Stimulated activated CD4-positive, alpha-beta T cell treated with anti-CD3 and anti-CD28 coated beads, Interleukin-1b, Interleukin-23, amount 100 ng/mL, for 1 hour (primary cell): ENCODE measurements at regions not wholly inside any gene's neighbourhood (a gene's known extent, or its start where the extent isn't known, plus 50 kb on each side); places are given as distances from the start of the nearest gene placed in this dataset.

Source experiments
- DNase-seq, 2 donors: peaks; one replicate each; pipeline ENCODE4 v3.0.0-alpha.2; 2020; ENCODE audit warnings: low read depth in 2 of 2

DNA sequence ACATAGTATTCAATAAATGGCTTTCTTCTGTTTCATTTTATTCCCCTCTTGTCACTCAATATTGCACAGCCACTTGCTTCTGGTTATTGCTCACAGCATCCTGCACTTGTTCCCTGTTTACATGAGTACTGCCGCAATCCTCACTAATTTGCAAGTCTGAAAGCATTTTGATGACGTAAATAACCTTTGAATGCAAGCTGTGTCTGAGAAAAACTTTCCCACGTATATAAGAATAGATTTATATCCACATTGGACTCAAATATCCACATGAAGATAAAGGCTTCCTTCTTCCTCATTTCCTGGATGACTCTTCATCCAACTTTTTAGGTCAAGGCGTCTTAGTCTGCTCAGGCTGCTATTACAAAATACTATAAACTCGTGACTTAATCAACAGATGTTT, 88.2 kb upstream of the DAP start:
- DNase-seq: no peak

GRCh38 chr5:10844016-10844415, 83.0 kb upstream of the DAP start:
- DNase-seq: no peak

DNA sequence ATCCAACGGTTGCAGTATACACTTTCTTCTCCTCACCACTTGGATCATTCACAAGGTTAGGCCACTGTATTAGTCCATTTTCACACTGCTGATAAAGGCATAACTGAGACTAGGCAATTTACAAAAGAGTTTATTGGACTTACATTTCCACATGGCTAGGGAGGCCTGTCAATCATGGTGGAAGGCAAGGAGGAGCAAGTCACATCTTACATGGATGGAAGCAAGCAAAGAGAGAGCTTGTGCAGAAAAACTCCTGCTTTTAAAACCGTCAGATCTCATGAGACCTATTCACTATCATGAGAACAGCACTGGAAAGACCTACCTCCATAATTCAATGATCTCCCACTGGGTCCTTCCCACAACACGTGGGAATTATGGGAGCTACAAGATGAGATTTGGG, 81.8 kb upstream of the DAP start:
- no peak for DNase-seq

DNA sequence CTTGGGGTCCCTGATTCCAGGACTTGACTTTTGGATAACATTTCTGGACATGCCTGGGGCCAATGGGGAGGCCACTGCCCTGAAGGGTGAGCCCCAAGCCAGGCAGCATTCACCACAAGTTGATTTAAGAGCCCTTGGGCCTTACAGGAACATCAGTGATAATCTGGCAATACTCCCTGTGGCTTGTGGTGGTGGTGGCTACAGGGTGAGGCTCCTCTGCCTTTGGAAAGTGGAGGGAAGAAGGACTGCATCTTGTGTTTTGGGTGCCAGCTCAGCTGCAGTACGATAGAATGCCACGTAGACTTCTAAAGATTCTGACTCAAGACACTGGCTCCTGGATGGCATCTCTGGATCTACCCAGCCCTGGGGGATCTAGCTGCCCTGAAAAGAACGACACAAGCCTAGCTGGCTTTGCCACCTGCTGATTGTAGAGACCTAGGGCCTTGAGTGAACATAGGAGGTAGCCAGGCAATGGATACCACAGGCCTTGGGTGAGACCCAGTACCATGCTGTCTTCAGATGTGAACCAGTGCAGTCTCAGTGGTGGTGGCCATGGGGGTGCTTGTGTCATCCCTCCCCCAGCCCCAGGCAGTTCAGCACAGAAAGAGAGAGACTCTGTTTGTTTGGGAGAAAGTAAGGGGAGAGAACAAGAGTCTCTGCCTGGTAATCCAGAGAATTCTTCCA, 79.0 kb upstream of the DAP start:
- DNase-seq: no peak

GRCh38 chr5:10839118-10839517, 78.1 kb upstream of the DAP start:
- no peak for DNase-seq

DNA sequence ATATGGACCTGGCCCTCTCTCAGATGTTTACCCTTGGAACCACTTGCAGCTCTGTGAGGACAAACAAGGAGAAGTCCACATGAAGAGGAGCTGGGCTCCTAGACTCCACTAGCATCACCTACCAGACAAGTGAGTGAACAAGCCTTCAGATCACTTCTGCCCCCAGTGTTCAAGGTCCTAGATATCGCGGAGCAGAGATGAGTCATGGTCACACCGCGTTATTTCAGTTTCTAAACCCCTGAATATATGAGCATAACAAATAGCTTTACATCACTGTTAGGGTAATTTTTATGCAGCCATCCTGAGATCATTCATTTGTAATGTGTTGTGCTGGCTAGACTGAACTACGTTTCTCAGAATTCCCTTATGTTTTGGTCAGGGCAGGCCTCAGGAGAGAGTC, 77.0 kb upstream of the DAP start:
- DNase-seq: no peak

- DNase-seq: no peak
Measured at GRCh38 chr5:10836986-10837385, 76.0 kb upstream of the DAP start.

DNA sequence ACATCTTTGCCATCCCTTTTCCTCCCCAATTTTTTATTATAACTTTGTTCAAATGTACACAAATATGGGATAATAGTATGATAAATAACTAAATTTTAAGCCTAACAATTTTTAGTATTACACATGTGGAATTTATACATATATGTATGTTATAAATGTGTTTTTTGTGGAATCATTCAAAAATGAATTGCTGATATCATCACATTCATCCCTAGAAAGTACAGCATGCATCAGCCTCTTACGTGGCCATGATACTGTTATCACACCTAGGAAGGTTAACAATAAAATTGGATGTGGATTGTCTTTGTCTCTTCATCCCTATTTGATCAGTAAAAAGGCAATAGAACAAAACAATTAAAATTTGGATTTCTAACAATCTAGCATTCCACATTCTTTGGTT, 73.7 kb upstream of the DAP start:
- no peak for DNase-seq

DNA sequence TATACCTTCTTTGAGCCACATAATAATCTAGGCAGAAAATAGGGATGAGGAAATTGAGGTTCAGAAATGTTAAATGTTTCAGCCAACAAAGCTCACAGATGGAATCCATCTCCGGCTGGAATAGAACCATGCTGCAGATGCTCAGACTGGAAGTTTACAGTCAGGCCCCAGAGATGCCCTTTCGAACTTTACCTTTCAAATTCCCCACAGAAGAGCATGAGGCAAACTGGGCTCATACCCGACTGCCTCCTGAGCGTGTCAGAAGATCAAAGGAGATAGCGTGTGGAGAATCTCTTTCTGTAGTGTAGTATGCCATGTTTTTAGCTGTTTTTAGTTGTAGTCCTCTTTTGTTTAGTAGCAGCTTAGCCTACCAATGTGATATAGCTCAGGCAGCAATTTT, 72.0 kb upstream of the DAP start:
- DNase-seq: no peak

- DNase-seq: no peak
Measured at GRCh38 chr5:10832421-10832820, 71.4 kb upstream of the DAP start.

GRCh38 chr5:10831419-10831818, 70.4 kb upstream of the DAP start:
- no peak for DNase-seq

- no peak for DNase-seq
Measured at GRCh38 chr5:10828241-10828640, 67.2 kb upstream of the DAP start.

GRCh38 chr5:10827571-10827970, 66.5 kb upstream of the DAP start:
- DNase-seq: no peak

GRCh38 chr5:10826971-10827370, 65.9 kb upstream of the DAP start:
- DNase-seq: no peak

- no peak for DNase-seq
Measured at GRCh38 chr5:10825897-10826644, 65.0 kb upstream of the DAP start.

DNA sequence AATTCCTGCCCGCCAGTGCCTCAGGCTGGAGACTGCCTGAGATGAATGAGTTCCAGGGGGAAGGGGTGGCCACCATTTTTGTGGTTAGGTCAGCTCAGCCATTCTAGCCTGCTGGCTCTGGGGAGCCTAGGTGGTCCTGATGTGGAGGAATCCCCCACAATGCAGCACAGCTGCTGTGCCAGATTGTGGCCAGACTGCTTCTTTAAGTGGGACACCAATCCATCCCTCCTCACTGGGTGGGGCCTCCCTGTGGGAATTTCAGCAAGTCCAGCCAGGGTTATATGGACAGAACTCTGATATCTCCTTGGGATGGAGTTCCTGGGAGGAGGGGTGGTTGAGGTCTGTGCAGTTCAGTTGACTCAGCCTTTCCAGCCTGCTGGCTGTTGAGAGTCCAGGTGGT, 51.2 kb upstream of the DAP start:
- no peak for DNase-seq
